ENCODE measurements at regions not wholly inside any gene's neighbourhood (a gene's known extent, or its start where the extent isn't known, plus 50 kb on each side); places are given as distances from the start of the nearest gene placed in this dataset.

- DNase-seq (no peak), ATAC-seq (no peak)
- no peak overlapping the region for H3K4me3 ChIP-seq
- no peak overlapping the region for H3K27ac ChIP-seq
- H3K4me1 ChIP-seq = no peaks in the 10 kb centered on the region
- intact Hi-C loops (cut with DNase I) = no loop called here
- H3K27me3 ChIP-seq = no peaks in the 10 kb centered on the region
- 29% methylated on average over 1 of the region's 3 CpGs for WGBS (ENCODE audit: insufficient coverage, low coverage, low lambda C conversion rate, missing lambda C conversion rate)
- no peaks in the 10 kb centered on the region for H3K9me3 ChIP-seq
- TF ChIP-seq CTCF (IDR thresholded peaks at IDR 0.05) = no peak
- no peak for TF ChIP-seq POLR2A (IDR thresholded peaks at IDR 0.05)
- H3K36me3 ChIP-seq = no peaks in the 10 kb centered on the region
Measured at GRCh38 chr3:118626453-118626852, 408.2 kb downstream of the IGSF11 start.

GRCh38 chr3:118628704-118629341 is 405.8 kb downstream of the IGSF11 start:
- TF ChIP-seq CTCF (IDR thresholded peaks at IDR 0.05) (peak; percentile 70 to 90 (median 82)), POLR2A (IDR thresholded peaks at IDR 0.05) (no peak)
- Histone ChIP-seq H3K4me3 (no peak overlapping the region), H3K9me3 (no peaks in the 10 kb centered on the region), H3K4me1 (no peaks in the 10 kb centered on the region), H3K27me3 (no peaks in the 10 kb centered on the region), H3K36me3 (no peaks in the 10 kb centered on the region), H3K27ac (no peak overlapping the region)
- intact Hi-C loops (cut with DNase I) = no loop called here
- 7% methylated on average over 6 of the region's 8 CpGs for WGBS (ENCODE audit: insufficient coverage, low coverage, low lambda C conversion rate, missing lambda C conversion rate)
- ATAC-seq = peak; percentile 99 to 100 (median 100)
- peak; percentile 60 to 78 (median 72) for DNase-seq

- H3K9me3 ChIP-seq = no peaks in the 10 kb centered on the region
- TF ChIP-seq POLR2A (IDR thresholded peaks at IDR 0.05) (no peak), CTCF (IDR thresholded peaks at IDR 0.05) (no peak)
- intact Hi-C loops (cut with DNase I) = no loop called here
- 69% methylated on average over 2 of the region's 2 CpGs for WGBS (ENCODE audit: insufficient coverage, low coverage, low lambda C conversion rate, missing lambda C conversion rate)
- H3K27me3 ChIP-seq = no peaks in the 10 kb centered on the region
- DNase-seq (no peak), ATAC-seq (no peak)
- no peak overlapping the region for H3K27ac ChIP-seq
- no peaks in the 10 kb centered on the region for H3K36me3 ChIP-seq
- H3K4me3 ChIP-seq = no peak overlapping the region
- no peaks in the 10 kb centered on the region for H3K4me1 ChIP-seq
Measured at GRCh38 chr3:118629821-118630220, 404.8 kb downstream of the IGSF11 start.

- ATAC-seq (no peak), DNase-seq (no peak)
- Histone ChIP-seq H3K27me3 (no peaks in the 10 kb centered on the region), H3K4me3 (no peak overlapping the region), H3K4me1 (no peaks in the 10 kb centered on the region), H3K36me3 (no peaks in the 10 kb centered on the region), H3K27ac (no peak overlapping the region), H3K9me3 (no peaks in the 10 kb centered on the region)
- 30% methylated on average over 1 of the region's 1 CpG for WGBS (ENCODE audit: insufficient coverage, low coverage, low lambda C conversion rate, missing lambda C conversion rate)
- intact Hi-C loops (cut with DNase I) = no loop called here
- TF ChIP-seq POLR2A (IDR thresholded peaks at IDR 0.05) (no peak), CTCF (IDR thresholded peaks at IDR 0.05) (no peak)
Measured at GRCh38 chr3:118635711-118636110, 398.9 kb downstream of the IGSF11 start.

Data from right lobe of liver (tissue), 6 donors.